Cerebellar cortex (tissue), 1 donor: ENCODE measurements at regions not wholly inside any gene's neighbourhood (a gene's known extent, or its start where the extent isn't known, plus 50 kb on each side); places are given as distances from the start of the nearest gene placed in this dataset.
"Not testable (repeated sequence)": the region's sequence is repeated elsewhere in the genome, so short reads cannot be mapped to it uniquely, and the experiment has no call there.

Experiments used
- DNase-seq: peaks from one replicate; pipeline ENCODE4 v3.0.0-alpha.2; 2015; ENCODE audit warnings: low spot score

GRCh38 chr10:31686599-31686998 is 242.0 kb downstream of the ARHGAP12 start:
- no peak for DNase-seq

- DNase-seq, result no peak
Observed at GRCh38 chr10:31683682-31684081, 244.9 kb downstream of the ARHGAP12 start.

- no peak for DNase-seq
Observed at GRCh38 chr10:31679936-31680335, 248.7 kb downstream of the ARHGAP12 start.

- DNase-seq, result no peak
Observed at GRCh38 chr10:31678575-31679516, 249.8 kb downstream of the ARHGAP12 start.

GRCh38 chr10:31678139-31678536 is 250.5 kb downstream of the ARHGAP12 start:
- peak; percentile 24 for DNase-seq

- DNase-seq, result peak; percentile 49
Observed at GRCh38 chr10:31677195-31678138, 251.2 kb downstream of the ARHGAP12 start.

GRCh38 chr10:31675726-31676125 is 252.9 kb downstream of the ARHGAP12 start:
- no peak for DNase-seq

GRCh38 chr10:31669357-31669756 is 259.3 kb downstream of the ARHGAP12 start:
- peak; percentile 58 for DNase-seq

- DNase-seq, result no peak
Observed at GRCh38 chr10:31668326-31668725, 260.3 kb downstream of the ARHGAP12 start.

- DNase-seq, result not testable (repeated sequence)
Observed at GRCh38 chr10:31665764-31666279, 262.8 kb downstream of the ARHGAP12 start.

GRCh38 chr10:31664803-31665202 is 263.8 kb downstream of the ARHGAP12 start:
- DNase-seq, result no peak

- not testable (repeated sequence) for DNase-seq
Observed at GRCh38 chr10:31664071-31664470, 264.6 kb downstream of the ARHGAP12 start.

GRCh38 chr10:31660300-31660699 is 268.3 kb downstream of the ARHGAP12 start:
- no peak for DNase-seq

GRCh38 chr10:31659665-31660064 is 269.0 kb downstream of the ARHGAP12 start:
- no peak for DNase-seq

GRCh38 chr10:31657434-31657872 is 271.2 kb downstream of the ARHGAP12 start:
- no peak for DNase-seq

- DNase-seq, result no peak
Observed at GRCh38 chr10:31656851-31657433, 271.7 kb downstream of the ARHGAP12 start.

GRCh38 chr10:31652038-31652437 is 276.6 kb downstream of the ARHGAP12 start:
- no peak for DNase-seq

- DNase-seq, result peak; percentile 45
Observed at GRCh38 chr10:31650010-31650409, 278.6 kb downstream of the ARHGAP12 start.

- no peak for DNase-seq
Observed at GRCh38 chr10:31648966-31649365, 279.7 kb downstream of the ARHGAP12 start.

- DNase-seq, result no peak
Observed at GRCh38 chr10:31647861-31648260, 280.8 kb downstream of the ARHGAP12 start.

- no peak for DNase-seq
Observed at GRCh38 chr10:31646519-31646918, 282.1 kb downstream of the ARHGAP12 start.

GRCh38 chr10:31645786-31646185 is 282.8 kb downstream of the ARHGAP12 start:
- DNase-seq, result no peak
